ENCODE measurements at regions not wholly inside any gene's neighbourhood (a gene's known extent, or its start where the extent isn't known, plus 50 kb on each side); places are given as distances from the start of the nearest gene placed in this dataset.

DNA sequence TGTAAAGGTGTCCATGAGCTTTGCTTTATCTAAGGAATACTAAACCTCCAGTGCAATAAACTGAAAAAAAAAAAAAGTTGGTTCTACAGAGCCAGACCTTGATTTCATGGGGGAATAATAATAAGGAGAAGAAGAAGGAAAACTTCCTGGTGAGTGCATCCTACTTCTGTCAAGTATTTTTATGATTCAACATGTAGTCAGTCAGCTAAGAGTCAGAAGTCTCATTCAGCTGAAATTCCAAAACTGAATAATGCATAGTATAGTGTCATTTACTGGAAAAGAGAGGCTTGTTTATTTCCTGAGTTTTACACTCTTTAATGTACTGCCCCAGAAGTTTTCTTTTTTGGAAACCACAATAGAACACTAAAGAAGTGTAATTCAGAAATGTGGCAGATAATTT, 77.8 kb upstream of the TACR1 start:
- peak; percentile 54 for DNase-seq (ENCODE audit: low spot score)

DNA sequence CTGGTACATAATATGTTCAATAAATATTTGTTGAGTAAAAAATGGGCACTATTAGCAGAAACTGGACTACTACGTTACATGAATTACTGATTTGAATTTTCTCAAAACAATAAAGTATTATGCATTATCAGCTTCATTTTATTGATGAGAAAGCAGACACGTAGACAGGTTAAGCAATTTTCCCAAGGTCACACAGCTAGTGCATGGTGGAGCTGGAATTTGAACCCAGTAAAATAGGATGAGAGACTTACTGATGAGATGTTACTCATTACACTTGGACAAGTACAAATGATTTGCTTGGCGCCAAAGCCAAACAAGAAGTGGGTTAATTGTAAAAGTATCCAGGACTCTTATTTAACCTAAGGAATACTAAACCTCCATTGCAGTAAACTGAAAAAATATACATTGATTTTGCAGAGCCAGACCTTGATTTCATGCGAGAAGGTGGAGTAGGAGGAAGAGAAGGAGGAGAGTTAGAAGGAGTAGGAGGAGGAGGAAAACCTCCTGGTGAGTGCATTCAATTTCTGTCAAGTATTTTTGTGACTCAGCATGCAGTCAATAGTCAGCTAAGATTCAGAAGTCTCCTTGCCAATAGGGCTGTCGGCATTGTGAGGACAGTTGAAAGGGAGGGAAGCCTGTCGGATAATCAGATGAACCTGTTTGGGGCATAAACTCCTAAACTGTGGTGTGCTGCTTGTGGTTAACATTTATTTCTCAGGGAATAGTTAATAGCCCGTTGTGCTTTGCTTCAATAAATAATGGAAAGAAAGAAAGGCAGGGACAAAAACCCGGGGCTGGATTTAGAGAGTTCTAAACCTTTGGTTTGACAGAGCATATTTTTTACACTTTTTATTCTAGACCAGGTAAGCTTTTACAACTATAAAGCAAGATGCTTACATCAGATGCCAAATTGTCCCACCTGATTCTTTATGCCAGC, 77.0 kb upstream of the TACR1 start:
- peak; percentile 65 for DNase-seq (ENCODE audit: low spot score)

DNA sequence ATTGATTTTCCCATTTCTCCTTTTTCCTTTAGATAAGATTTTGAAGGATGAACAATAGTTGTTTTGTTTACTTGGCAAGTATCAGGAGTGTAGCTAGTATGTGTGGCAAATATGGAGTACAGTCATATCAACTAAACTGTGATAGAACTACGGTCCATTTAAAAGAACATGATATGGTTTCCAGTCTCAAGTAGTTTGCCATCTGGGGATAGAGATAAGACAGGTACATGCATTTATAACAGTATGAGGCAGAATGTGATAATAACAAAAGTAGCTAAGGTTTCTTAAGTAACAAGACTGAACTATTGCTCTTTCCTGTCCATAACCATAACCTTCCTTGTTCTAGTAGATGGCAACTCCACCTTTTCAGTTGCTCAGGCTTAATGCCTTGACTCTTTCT, 75.6 kb upstream of the TACR1 start:
- no peak for DNase-seq (ENCODE audit: low spot score)

DNA sequence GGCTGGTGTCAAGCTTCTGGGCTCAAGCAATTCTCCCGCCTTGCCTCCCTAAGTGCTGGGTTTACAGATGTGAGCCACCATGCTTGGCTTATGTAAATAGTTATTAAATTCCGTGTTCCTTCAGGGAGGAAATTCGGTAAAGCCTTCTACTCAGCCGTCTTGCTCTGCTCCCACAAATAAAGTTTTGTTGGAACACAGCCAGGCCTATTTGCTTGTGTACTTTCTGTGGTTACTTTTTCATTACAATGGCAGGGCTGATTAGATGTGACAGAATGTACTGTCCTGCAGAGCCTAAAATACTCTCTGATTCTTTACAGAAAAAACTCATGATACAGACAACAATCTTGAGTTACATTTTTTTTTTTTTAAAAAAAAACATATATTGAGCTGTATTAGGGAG, 68.8 kb upstream of the TACR1 start:
- DNase-seq (ENCODE audit: low spot score): no peak

- DNase-seq (ENCODE audit: low spot score): no peak
Measured at GRCh38 chr2:75261923-75262322, 62.6 kb upstream of the TACR1 start.

DNA sequence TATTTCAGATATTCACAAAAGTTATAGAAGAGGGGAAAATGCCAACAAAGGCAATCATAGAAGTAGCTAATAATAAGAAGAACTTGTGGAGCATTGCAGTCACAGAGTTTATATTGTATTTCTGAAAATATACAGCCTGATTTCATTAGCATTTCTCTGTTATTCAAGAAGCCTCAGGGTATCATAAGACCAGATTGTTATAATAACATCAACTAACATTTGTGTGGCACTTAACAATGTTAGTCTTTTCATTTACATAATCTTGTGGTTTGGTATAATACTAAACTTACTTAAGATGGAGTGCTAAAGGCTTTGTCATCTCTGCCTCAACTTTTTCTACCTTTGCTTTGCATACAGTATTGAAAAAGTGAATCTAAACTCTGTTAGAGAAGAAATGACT, 61.6 kb upstream of the TACR1 start:
- no peak for DNase-seq (ENCODE audit: low spot score)

DNA sequence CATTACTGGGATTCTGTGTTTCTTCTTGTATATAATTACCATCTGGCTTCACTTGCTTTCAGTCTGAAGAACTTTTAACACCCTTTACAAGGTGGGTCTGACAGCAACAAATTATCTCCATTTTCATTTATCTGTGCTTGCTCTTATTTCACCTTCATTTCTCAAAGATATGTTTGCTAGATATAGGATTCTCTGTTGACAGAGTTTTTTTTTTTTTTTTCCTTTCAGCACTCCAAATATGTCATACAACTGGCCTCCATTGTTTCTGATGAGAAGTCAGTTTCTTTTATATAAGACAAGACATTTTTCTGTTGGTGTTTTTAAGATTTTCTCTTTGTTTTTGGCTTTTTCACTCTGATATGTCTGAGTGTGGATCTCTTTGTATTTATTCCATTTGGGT, 59.3 kb upstream of the TACR1 start:
- DNase-seq (ENCODE audit: low spot score): no peak

DNA sequence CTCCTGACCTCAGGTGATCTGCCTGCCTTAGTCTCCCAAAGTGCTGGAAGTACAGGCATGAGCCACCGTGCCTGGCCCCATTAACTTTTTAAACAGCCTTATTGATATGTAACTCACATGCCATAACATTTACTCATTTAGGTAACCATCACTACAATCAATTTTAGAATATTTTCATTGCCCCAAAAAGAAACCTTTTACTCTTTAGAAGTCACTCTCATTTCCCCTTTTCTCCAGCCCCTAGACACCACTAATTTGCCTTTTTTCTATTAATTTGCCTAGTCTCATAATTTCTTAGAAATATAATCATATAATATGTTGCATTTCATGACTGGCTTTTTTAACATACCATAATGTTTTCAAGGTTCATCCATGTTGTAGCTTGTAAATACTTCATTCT, 57.2 kb upstream of the TACR1 start:
- no peak for DNase-seq (ENCODE audit: low spot score)

DNA sequence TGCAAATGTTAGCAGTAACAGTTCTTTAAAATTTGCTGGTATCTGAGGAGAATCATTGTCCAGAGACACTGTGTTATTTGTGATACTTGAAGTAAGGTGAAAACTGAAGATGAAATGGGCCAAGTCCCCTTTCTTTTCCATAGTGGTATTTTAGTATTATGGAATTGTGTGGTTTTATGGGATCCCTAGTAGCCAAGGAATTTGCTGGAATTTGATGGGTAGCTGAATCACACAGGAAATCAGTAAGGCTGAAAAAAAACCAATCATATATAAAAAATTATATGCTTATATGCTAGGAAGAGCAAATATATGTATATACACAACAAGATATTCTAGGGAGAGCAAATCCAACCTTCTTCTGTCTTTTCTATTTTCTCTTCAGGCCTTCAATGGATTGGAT, 54.2 kb upstream of the TACR1 start:
- DNase-seq (ENCODE audit: low spot score): no peak

- DNase-seq (ENCODE audit: low spot score): no peak
Measured at GRCh38 chr2:75251896-75252295, 52.6 kb upstream of the TACR1 start.

Data from kidney capillary endothelial cell (primary cell).